T-cell (primary cell): ENCODE measurements at regions not wholly inside any gene's neighbourhood (a gene's known extent, or its start where the extent isn't known, plus 50 kb on each side); places are given as distances from the start of the nearest gene placed in this dataset.

Experiments used
- ATAC-seq, 4 experiments: fragments of 200-7000 bp in 3 of 4; fragments of 150-1000 bp in 1 of 4; cut with Tn5 transposase; replicated peaks in 1 of 4; 1 replicate in 3 of 4; 2 replicates in 1 of 4; pipeline ENCODE4 v1.10.0; 2021; ENCODE audit warnings: moderate library complexity in 3 of 4, mild to moderate bottlenecking in 2 of 4, moderate number of reproducible peaks in 1 of 4
- CTCF ChIA-PET, 2 donors: fragments of 300-600 bp; sonication (Branson Sonifier 250); formaldehyde crosslinking; loops; one replicate each; lab custom pipeline; 2022; ENCODE audit warnings: antibody characterized with exemption in 2 of 2; lab: Charles Lee
- POLR2A ChIA-PET, 2 donors: fragments of 300-600 bp; sonication (Branson Sonifier 250); formaldehyde crosslinking; loops; one replicate each; lab custom pipeline; 2022; ENCODE audit warnings: antibody characterized with exemption in 2 of 2; lab: Charles Lee
- DNase-seq, 35 experiments: peaks; one replicate each; pipeline versions ENCODE4 v3.0.0 to v3.0.0-alpha.2; 2013 to 2023
- H3K27ac ChIP-seq: one replicate; pipeline ENCODE4 v1.5.1; 2013; ENCODE audit warnings: low read length
- H3K27me3 ChIP-seq, 2 experiments: replicated peaks in 1 of 2; 1 replicate in 1 of 2; 2 replicates in 1 of 2; pipeline versions ENCODE4 v1.6.1 to v1.7.0; 2013; ENCODE audit warnings: low read length in 1 of 2, mixed read lengths in 1 of 2; ENCODE audit not compliant: control insufficient read depth in 2 of 2, insufficient read depth in 2 of 2; ENCODE audit errors: extremely low read depth in 1 of 2
- H3K36me3 ChIP-seq, 2 donors: 1 replicate in 1 of 2; 2 replicates in 1 of 2; pipeline versions ENCODE4 v1.6.1 to v1.7.0; 2013; ENCODE audit warnings: low read length in 1 of 2; ENCODE audit not compliant: control insufficient read depth in 2 of 2, insufficient read depth in 1 of 2; ENCODE audit errors: extremely low read depth in 1 of 2
- H3K4me1 ChIP-seq, 2 experiments: 1 replicate in 1 of 2; 2 replicates in 1 of 2; pipeline versions ENCODE4 v1.6.1 to v1.7.0; 2013; ENCODE audit warnings: low read length in 2 of 2, mixed read lengths in 1 of 2; ENCODE audit not compliant: insufficient read depth in 2 of 2, control insufficient read depth in 1 of 2; ENCODE audit errors: extremely low read depth in 1 of 2
- H3K4me3 ChIP-seq, 2 donors: 1 replicate in 1 of 2; 2 replicates in 1 of 2; pipeline versions ENCODE4 v1.5.1 to v1.7.0; 2013; ENCODE audit warnings: mild to moderate bottlenecking in 2 of 2, low read length in 1 of 2, moderate library complexity in 1 of 2; ENCODE audit not compliant: control insufficient read depth in 1 of 2; ENCODE audit errors: extremely low read depth in 1 of 2
- H3K9me3 ChIP-seq: 2 replicates; pipeline ENCODE4 v1.7.0; 2013
- H3K27ac Mint-ChIP-seq, 2 donors: one replicate each; pipeline ENCODE4 v1.8.0; 2020 to 2021; ENCODE audit warnings: mild to moderate bottlenecking in 2 of 2, mixed read lengths in 2 of 2
- H3K27me3 Mint-ChIP-seq, 2 donors: one replicate each; pipeline ENCODE4 v1.8.0; 2021 to 2022; ENCODE audit warnings: mixed read lengths in 2 of 2
- H3K36me3 Mint-ChIP-seq: one replicate; pipeline ENCODE4 v1.8.0; 2021; ENCODE audit warnings: mixed read lengths
- H3K4me1 Mint-ChIP-seq, 3 donors: one replicate each; pipeline ENCODE4 v1.8.0; 2020 to 2022; ENCODE audit warnings: mixed read lengths in 3 of 3, mild to moderate bottlenecking in 1 of 3
- H3K4me3 Mint-ChIP-seq, 3 donors: one replicate each; pipeline ENCODE4 v1.8.0; 2020 to 2022; ENCODE audit warnings: mild to moderate bottlenecking in 3 of 3, mixed read lengths in 3 of 3, moderate library complexity in 3 of 3
- H3K9me3 Mint-ChIP-seq, 3 donors: one replicate each; pipeline ENCODE4 v1.8.0; 2020 to 2022; ENCODE audit warnings: mixed read lengths in 3 of 3
- WGBS: methylation state at CpG from one replicate; pipeline ENCODE4 v1.1.5; 2013; ENCODE audit warnings: missing lambda C conversion rate; ENCODE audit not compliant: insufficient coverage; 5-methylcytosine and 5-hydroxymethylcytosine counted together

- H3K4me1 ChIP-seq = no peaks in the 10 kb centered on the region
- no peaks in the 10 kb centered on the region for H3K36me3 ChIP-seq
- H3K4me3 ChIP-seq = no peak overlapping the region
- ChIA-PET CTCF (no interaction called here), POLR2A (no interaction called here)
- H3K4me1 Mint-ChIP-seq = no peaks in the 10 kb centered on the region
- no peaks in the 10 kb centered on the region for H3K36me3 Mint-ChIP-seq
- no peak overlapping the region for H3K4me3 Mint-ChIP-seq
- 83% methylated on average over 10 of the region's 11 CpGs for WGBS
- no peaks in the 10 kb centered on the region for H3K27me3 Mint-ChIP-seq
- H3K27ac ChIP-seq = no peak overlapping the region
- DNase-seq (no peak), ATAC-seq (no peak)
- no peaks in the 10 kb centered on the region for H3K27me3 ChIP-seq
- H3K9me3 Mint-ChIP-seq = no peaks in the 10 kb centered on the region
- H3K27ac Mint-ChIP-seq = no peak overlapping the region
- no peaks in the 10 kb centered on the region for H3K9me3 ChIP-seq
Observed at GRCh38 chr16:73337373-73338296, 289.7 kb upstream of the ZFHX3 start.

DNA sequence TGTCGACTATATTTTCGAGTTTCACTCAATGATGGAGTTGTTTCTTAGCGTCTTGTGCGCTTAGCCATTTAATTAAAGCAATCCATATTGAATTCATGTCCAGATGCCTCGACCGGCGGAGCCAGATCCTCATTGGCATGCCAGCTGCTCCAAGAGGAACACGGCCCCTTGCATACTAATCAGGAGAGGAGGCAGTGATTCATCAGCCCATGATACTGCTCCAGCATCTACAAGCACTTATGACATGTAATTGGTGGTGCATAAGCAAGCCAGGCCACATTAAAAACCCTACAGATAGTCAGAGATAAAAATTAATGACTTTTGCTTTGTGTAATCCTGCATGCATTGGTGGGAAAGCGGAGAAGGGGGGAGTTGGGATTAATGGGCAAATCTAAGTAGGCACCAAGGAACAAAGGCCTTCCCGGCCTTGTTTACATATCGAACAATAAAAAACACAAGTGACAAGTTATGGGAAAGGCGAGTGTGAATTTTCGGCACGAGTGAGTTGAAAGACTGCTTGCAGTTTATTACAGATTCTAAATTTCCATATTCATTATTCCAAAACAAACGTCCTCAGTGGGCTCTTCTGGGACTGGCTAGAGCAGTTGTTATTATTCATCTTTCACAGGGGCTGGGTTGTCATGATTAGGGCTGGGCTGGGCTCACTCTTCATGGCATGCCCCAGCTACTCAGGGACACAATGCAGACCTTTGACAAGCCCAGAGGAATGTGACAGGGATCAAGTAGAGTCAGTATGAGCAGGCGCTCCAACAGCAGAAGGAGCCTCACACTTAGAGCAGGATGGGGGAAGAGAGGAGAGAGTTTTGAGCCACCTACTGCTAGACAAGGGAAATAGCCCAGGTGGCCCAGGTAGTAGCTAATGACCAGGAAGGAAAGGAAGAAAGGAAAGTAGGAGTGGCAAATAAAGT, 281.7 kb upstream of the ZFHX3 start:
- CTCF ChIA-PET = no interaction called here
- no peak overlapping the region for H3K4me3 Mint-ChIP-seq
- H3K4me1 Mint-ChIP-seq = no peaks in the 10 kb centered on the region
- H3K36me3 ChIP-seq = no peaks in the 10 kb centered on the region
- H3K9me3 Mint-ChIP-seq = peaks cover 0 to 4% (median 3%) of the 10 kb centered on the region in 3 donors
- no peaks in the 10 kb centered on the region for H3K27me3 Mint-ChIP-seq
- no peak overlapping the region for H3K4me3 ChIP-seq
- H3K27ac ChIP-seq = no peak overlapping the region
- H3K36me3 Mint-ChIP-seq = no peaks in the 10 kb centered on the region
- 60% methylated on average over 8 of the region's 16 CpGs for WGBS
- no peak overlapping the region for H3K27ac Mint-ChIP-seq
- H3K27me3 ChIP-seq = no peaks in the 10 kb centered on the region
- no peaks in the 10 kb centered on the region for H3K9me3 ChIP-seq
- no peaks in the 10 kb centered on the region for H3K4me1 ChIP-seq
- ATAC-seq (no peak), DNase-seq (no peak)
- POLR2A ChIA-PET = no interaction called here

- Mint-ChIP-seq H3K27me3 (no peaks in the 10 kb centered on the region), H3K36me3 (no peaks in the 10 kb centered on the region), H3K4me3 (no peak overlapping the region), H3K4me1 (no peaks in the 10 kb centered on the region), H3K9me3 (peaks cover 0 to 14% (median 3%) of the 10 kb centered on the region in 3 donors), H3K27ac (no peak overlapping the region)
- no CpG with 5 or more reads among the region's 5 CpGs for WGBS
- DNase-seq (no peak), ATAC-seq (no peak)
- POLR2A ChIA-PET = no interaction called here
- no peak overlapping the region for H3K4me3 ChIP-seq
- no peak overlapping the region for H3K27ac ChIP-seq
- no peaks in the 10 kb centered on the region for H3K36me3 ChIP-seq
- H3K9me3 ChIP-seq = no peaks in the 10 kb centered on the region
- no peaks in the 10 kb centered on the region for H3K27me3 ChIP-seq
- H3K4me1 ChIP-seq = no peaks in the 10 kb centered on the region
- CTCF ChIA-PET = no interaction called here
Observed at GRCh38 chr16:73326770-73327470, 279.0 kb upstream of the ZFHX3 start.

- CTCF ChIA-PET = no interaction called here
- 79% methylated on average over 5 of the region's 7 CpGs for WGBS
- Mint-ChIP-seq H3K27me3 (peaks cover 0 to 2% of the 10 kb centered on the region in 2 donors), H3K27ac (no peak overlapping the region), H3K36me3 (no peaks in the 10 kb centered on the region), H3K9me3 (peaks cover 0 to 14% (median 3%) of the 10 kb centered on the region in 3 donors), H3K4me3 (no peak overlapping the region), H3K4me1 (no peaks in the 10 kb centered on the region)
- H3K9me3 ChIP-seq = no peaks in the 10 kb centered on the region
- POLR2A ChIA-PET = no interaction called here
- no peak for DNase-seq
- no peak overlapping the region for H3K4me3 ChIP-seq
- ATAC-seq = no peak
- H3K27me3 ChIP-seq = no peaks in the 10 kb centered on the region
- H3K36me3 ChIP-seq = no peaks in the 10 kb centered on the region
- no peak overlapping the region for H3K27ac ChIP-seq
- no peaks in the 10 kb centered on the region for H3K4me1 ChIP-seq
Observed at GRCh38 chr16:73326221-73326620, 278.3 kb upstream of the ZFHX3 start.

GRCh38 chr16:73323880-73324279, 276.0 kb upstream of the ZFHX3 start:
- POLR2A ChIA-PET = no interaction called here
- ATAC-seq (no peak), DNase-seq (no peak)
- Histone ChIP-seq H3K27me3 (no peaks in the 10 kb centered on the region), H3K9me3 (no peaks in the 10 kb centered on the region), H3K36me3 (no peaks in the 10 kb centered on the region), H3K27ac (no peak overlapping the region), H3K4me1 (no peaks in the 10 kb centered on the region), H3K4me3 (no peak overlapping the region)
- Mint-ChIP-seq H3K27ac (no peak overlapping the region), H3K4me3 (no peak overlapping the region), H3K4me1 (no peaks in the 10 kb centered on the region), H3K36me3 (no peaks in the 10 kb centered on the region), H3K9me3 (peaks cover 0 to 14% (median 3%) of the 10 kb centered on the region in 3 donors), H3K27me3 (peaks cover 0 to 2% of the 10 kb centered on the region in 2 donors)
- CTCF ChIA-PET = interaction anchor here in 1 of 2 donors (0.6 kb wide), 1 partner anchor 555 kb away, joined by 7 read pairs; no protein-coding TSS in a partner anchor
- WGBS = 88% methylated on average over 1 of the region's 1 CpG

DNA sequence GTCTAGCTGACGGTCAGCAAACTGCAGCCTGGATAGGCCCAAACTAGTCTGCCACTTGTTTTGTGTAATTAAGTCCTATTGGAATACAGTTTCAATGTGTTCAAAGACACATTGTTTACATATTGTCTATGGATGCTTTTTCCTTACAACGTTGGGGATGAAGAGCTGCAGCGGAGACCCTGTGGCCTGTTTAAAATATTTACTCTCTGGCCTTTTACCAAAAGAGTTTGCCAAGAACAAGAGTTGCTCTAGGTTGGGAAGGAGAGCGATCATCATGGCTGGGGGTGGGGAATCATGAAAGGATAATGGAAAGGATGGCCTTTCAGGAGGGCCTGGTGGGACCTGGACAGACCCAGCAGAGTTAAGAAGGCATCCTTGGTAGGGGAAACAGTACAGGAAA, 274.9 kb upstream of the ZFHX3 start:
- Histone ChIP-seq H3K9me3 (no peaks in the 10 kb centered on the region), H3K27me3 (no peaks in the 10 kb centered on the region), H3K27ac (no peak overlapping the region), H3K4me3 (no peak overlapping the region), H3K36me3 (no peaks in the 10 kb centered on the region), H3K4me1 (no peaks in the 10 kb centered on the region)
- ATAC-seq (no peak), DNase-seq (no peak)
- H3K36me3 Mint-ChIP-seq = no peaks in the 10 kb centered on the region
- WGBS = 88% methylated on average over 1 of the region's 4 CpGs
- POLR2A ChIA-PET = no interaction called here
- peaks cover 0 to 14% (median 3%) of the 10 kb centered on the region in 3 donors for H3K9me3 Mint-ChIP-seq
- peaks cover 2 to 4% of the 10 kb centered on the region in 2 donors for H3K27me3 Mint-ChIP-seq
- no peak overlapping the region for H3K27ac Mint-ChIP-seq
- CTCF ChIA-PET = no interaction called here
- no peaks in the 10 kb centered on the region for H3K4me1 Mint-ChIP-seq
- no peak overlapping the region for H3K4me3 Mint-ChIP-seq
